ENCODE measurements at regions not wholly inside any gene's neighbourhood (a gene's known extent, or its start where the extent isn't known, plus 50 kb on each side); places are given as distances from the start of the nearest gene placed in this dataset.

DNA sequence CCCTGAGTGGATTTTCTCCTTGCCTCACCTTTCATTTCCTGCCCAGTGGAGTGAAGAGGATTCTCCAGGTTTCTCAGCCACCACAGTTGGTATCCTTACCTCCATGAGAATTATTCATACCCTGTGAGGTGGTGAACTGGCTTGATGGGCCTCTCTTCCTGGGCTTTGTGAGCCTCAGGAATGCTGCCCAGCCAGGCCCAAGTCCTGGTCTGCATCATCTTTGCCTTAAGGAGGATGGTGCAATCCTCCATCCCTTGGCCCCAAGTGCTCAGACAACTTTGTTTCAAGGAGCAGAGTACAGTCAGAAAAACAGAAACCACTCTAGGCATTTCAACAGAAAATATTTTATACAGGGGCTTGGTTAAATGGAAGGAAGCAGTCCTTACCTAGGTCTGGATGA lies 114.2 kb upstream of the CADM1 start:
- TF ChIP-seq, protein P1, sequence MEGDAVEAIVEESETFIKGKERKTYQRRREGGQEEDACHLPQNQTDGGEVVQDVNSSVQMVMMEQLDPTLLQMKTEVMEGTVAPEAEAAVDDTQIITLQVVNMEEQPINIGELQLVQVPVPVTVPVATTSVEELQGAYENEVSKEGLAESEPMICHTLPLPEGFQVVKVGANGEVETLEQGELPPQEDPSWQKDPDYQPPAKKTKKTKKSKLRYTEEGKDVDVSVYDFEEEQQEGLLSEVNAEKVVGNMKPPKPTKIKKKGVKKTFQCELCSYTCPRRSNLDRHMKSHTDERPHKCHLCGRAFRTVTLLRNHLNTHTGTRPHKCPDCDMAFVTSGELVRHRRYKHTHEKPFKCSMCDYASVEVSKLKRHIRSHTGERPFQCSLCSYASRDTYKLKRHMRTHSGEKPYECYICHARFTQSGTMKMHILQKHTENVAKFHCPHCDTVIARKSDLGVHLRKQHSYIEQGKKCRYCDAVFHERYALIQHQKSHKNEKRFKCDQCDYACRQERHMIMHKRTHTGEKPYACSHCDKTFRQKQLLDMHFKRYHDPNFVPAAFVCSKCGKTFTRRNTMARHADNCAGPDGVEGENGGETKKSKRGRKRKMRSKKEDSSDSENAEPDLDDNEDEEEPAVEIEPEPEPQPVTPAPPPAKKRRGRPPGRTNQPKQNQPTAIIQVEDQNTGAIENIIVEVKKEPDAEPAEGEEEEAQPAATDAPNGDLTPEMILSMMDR (IDR thresholded peaks at IDR 0.05; ENCODE audit: low read length), result no peak
- TF ChIP-seq EZH2 (IDR thresholded peaks at IDR 0.05; ENCODE audit: borderline replicate concordance, low read length), result no peak

Data from OCI-LY1 (cell line).